Suprapubic skin (tissue), 4 donors: ENCODE measurements at regions not wholly inside any gene's neighbourhood (a gene's known extent, or its start where the extent isn't known, plus 50 kb on each side); places are given as distances from the start of the nearest gene placed in this dataset.

Source experiments
- DNase-seq, 2 donors: peaks; one replicate each; pipeline ENCODE4 v3.0.0-alpha.2; 2019; ENCODE audit warnings: low spot score in 2 of 2
- H3K27ac ChIP-seq: fragments of 200-600 bp; sonication (generic); one replicate; pipeline ENCODE4 v1.5.1; 2019
- H3K27me3 ChIP-seq: fragments of 200-600 bp; sonication (generic); one replicate; pipeline ENCODE4 v1.5.1; 2019
- H3K36me3 ChIP-seq: fragments of 200-600 bp; sonication (generic); one replicate; pipeline ENCODE4 v1.5.1; 2019
- H3K4me1 ChIP-seq: fragments of 200-600 bp; sonication (generic); one replicate; pipeline ENCODE4 v1.5.1; 2019
- H3K4me3 ChIP-seq: fragments of 200-600 bp; sonication (generic); one replicate; pipeline ENCODE4 v1.5.1; 2019; ENCODE audit warnings: mild to moderate bottlenecking
- H3K9me3 ChIP-seq: fragments of 200-600 bp; sonication (generic); one replicate; pipeline ENCODE4 v1.5.1; 2019
- EP300 ChIP-seq: sonication (generic); formaldehyde crosslinking; IDR thresholded peaks from one replicate; pipeline ENCODE4 v1.6.1; 2017; ENCODE audit warnings: antibody characterized with exemption
- POLR2A ChIP-seq, 2 donors: fragments of 450-650 bp; IDR thresholded peaks; one replicate each; pipeline ENCODE4 v1.6.1; 2017; ENCODE audit warnings: antibody characterized with exemption in 2 of 2, mild to moderate bottlenecking in 2 of 2, moderate library complexity in 2 of 2
- POLR2AphosphoS5 ChIP-seq, 3 donors: sonication (generic); formaldehyde crosslinking; IDR thresholded peaks; one replicate each; pipeline ENCODE4 v1.6.1; 2017; ENCODE audit warnings: antibody characterized with exemption in 3 of 3
- WGBS: methylation state at CpG from one replicate; pipeline ENCODE4 v1.1.5; 2018; 5-methylcytosine and 5-hydroxymethylcytosine counted together
- TF ChIP-seq, protein P1 (sequence below), 2 donors: fragments of 200-600 bp in 1 of 2; fragments of 450-650 bp in 1 of 2; sonication (generic) in 1 of 2; IDR thresholded peaks; one replicate each; pipeline ENCODE4 v1.5.1; 2016 to 2019; ENCODE audit warnings: antibody characterized with exemption in 2 of 2, mild to moderate bottlenecking in 1 of 2, moderate library complexity in 1 of 2

DNA sequence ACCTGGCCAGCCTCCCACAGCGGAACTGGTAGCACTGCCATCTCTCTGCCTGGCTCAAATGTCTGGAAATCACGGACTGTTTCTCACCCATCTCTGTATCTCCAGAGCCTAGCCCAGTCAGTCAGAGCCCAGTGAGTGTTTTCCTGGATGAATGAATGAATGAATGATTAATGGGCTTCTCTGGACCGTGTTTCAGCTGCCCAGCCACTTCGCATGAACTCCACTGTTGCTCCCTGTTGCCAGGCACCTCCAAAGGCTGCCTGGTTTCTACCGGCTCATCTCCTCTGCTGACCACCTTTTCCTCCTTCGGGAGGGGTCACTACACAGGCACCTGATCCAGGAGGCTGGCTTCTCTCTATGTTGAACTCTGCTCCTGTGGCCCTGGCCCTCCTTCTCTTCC, 91.0 kb upstream of the SDK2 start:
- no peak for DNase-seq
- Histone ChIP-seq H3K36me3 (no peaks in the 10 kb centered on the region), H3K4me3 (no peak overlapping the region), H3K27me3 (peaks cover 82% of the 10 kb centered on the region), H3K27ac (no peak overlapping the region), H3K9me3 (peaks cover 1% of the 10 kb centered on the region), H3K4me1 (no peaks in the 10 kb centered on the region)
- WGBS: 77% methylated on average over 6 of the region's 6 CpGs
- TF ChIP-seq POLR2AphosphoS5 (IDR thresholded peaks at IDR 0.05) (no peak), POLR2A (IDR thresholded peaks at IDR 0.05) (no peak), EP300 (no peak)
- TF ChIP-seq, protein P1, sequence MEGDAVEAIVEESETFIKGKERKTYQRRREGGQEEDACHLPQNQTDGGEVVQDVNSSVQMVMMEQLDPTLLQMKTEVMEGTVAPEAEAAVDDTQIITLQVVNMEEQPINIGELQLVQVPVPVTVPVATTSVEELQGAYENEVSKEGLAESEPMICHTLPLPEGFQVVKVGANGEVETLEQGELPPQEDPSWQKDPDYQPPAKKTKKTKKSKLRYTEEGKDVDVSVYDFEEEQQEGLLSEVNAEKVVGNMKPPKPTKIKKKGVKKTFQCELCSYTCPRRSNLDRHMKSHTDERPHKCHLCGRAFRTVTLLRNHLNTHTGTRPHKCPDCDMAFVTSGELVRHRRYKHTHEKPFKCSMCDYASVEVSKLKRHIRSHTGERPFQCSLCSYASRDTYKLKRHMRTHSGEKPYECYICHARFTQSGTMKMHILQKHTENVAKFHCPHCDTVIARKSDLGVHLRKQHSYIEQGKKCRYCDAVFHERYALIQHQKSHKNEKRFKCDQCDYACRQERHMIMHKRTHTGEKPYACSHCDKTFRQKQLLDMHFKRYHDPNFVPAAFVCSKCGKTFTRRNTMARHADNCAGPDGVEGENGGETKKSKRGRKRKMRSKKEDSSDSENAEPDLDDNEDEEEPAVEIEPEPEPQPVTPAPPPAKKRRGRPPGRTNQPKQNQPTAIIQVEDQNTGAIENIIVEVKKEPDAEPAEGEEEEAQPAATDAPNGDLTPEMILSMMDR (IDR thresholded peaks at IDR 0.05): no peak

DNA sequence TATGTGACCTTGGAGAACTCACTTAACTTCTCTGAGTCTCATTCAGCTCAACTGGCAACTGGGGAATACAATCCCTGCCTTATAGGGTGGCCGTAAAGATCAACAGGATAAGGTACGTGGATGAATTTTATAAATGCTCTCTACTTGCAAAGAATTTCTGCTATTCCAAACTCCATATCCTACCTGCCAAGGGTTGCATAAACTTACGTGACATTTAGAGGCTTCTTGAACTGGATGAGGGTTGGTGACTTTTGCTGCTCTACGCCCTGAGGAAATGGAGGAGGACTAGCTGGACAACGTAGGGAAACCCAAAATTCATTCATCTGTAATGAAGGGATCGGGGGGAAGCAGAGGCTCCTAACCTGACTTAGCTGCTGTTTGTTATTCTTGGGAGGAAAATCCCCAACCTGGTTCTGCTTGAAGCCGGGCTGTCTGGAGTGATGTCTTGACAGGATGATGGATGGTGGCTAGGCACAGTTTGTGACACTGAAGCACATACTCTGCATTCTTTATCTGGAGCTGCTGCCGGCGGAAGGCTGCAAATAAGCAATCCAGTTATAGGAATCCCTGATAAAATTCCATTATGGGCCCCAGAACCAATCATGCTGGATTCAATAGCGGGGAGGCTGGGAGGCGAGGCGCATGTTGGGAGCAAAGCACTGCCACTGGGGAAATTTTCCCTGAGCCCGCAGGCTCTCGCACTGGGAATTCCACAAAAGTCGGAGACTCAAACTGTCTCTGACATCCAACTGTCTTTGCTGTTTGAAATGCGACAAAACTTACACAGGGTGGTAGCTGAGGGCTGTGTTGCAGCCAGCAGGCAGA, 94.7 kb upstream of the SDK2 start:
- Histone ChIP-seq H3K4me1 (no peaks in the 10 kb centered on the region), H3K9me3 (no peaks in the 10 kb centered on the region), H3K4me3 (no peak overlapping the region), H3K27ac (no peak overlapping the region), H3K27me3 (peaks cover 87% of the 10 kb centered on the region), H3K36me3 (no peaks in the 10 kb centered on the region)
- 44% methylated on average over 16 of the region's 16 CpGs for WGBS
- no peak for TF ChIP-seq POLR2AphosphoS5 (IDR thresholded peaks at IDR 0.05)
- TF ChIP-seq, protein P1 (IDR thresholded peaks at IDR 0.05): no peak
- no peak for TF ChIP-seq POLR2A (IDR thresholded peaks at IDR 0.05)
- no peak for TF ChIP-seq EP300
- DNase-seq: no peak

DNA sequence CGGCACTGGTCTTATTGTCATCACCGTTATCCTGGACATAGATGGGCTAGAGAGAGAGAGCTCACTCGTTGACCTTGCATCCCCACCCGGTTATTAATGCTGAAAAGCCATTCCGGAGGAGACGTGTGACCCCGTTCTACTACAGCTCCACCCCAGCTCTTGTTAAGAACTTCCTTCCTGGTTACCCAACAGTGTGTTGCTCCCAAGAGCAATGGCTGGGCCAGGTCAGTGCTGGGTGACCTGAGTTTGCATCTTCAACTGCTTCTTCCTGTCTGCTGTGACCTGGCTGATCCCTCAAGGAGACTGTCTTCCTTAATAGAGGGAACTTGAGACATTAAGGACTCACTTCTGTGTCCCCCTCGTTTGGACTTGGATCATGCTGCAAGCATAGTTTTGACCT, 96.1 kb upstream of the SDK2 start:
- Histone ChIP-seq H3K27ac (no peak overlapping the region), H3K9me3 (no peaks in the 10 kb centered on the region), H3K27me3 (peaks cover 85% of the 10 kb centered on the region), H3K4me1 (no peaks in the 10 kb centered on the region), H3K4me3 (no peak overlapping the region), H3K36me3 (no peaks in the 10 kb centered on the region)
- DNase-seq: no peak
- WGBS: 69% methylated on average over 8 of the region's 8 CpGs
- TF ChIP-seq EP300 (no peak), POLR2AphosphoS5 (IDR thresholded peaks at IDR 0.05) (no peak), POLR2A (IDR thresholded peaks at IDR 0.05) (no peak)
- TF ChIP-seq, protein P1 (IDR thresholded peaks at IDR 0.05): no peak

DNA sequence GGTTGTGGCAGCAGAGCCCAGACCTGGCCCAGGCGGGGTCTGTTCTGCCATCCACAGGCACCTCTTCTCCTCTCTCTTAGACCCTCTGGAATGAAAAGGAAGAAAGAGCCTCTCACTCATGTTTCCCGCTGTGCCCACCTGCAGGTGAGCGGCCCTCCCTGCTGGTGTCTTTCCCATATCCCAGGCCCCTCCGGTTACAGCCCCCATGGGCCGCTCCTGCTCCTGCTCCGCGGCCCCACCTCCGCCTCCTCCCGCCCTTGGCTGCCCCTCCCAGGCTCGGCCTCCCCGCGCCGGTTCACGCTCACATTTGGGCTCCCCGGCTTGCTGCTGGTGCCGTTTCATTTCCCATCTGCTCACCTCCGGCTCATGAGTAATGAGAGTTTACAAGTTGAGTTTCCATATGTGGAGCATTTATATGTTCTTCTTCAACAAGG, 98.7 kb upstream of the SDK2 start:
- H3K27me3 ChIP-seq: peaks cover 85% of the 10 kb centered on the region
- TF ChIP-seq POLR2AphosphoS5 (IDR thresholded peaks at IDR 0.05): no peak
- TF ChIP-seq POLR2A (IDR thresholded peaks at IDR 0.05): no peak
- TF ChIP-seq, protein P1 (IDR thresholded peaks at IDR 0.05): no peak
- TF ChIP-seq EP300: no peak
- DNase-seq: no peak
- WGBS: 39% methylated on average over 17 of the region's 17 CpGs
- H3K27ac ChIP-seq: no peak overlapping the region
- H3K4me1 ChIP-seq: no peaks in the 10 kb centered on the region
- no peak overlapping the region for H3K4me3 ChIP-seq
- H3K9me3 ChIP-seq: no peaks in the 10 kb centered on the region
- no peaks in the 10 kb centered on the region for H3K36me3 ChIP-seq

DNA sequence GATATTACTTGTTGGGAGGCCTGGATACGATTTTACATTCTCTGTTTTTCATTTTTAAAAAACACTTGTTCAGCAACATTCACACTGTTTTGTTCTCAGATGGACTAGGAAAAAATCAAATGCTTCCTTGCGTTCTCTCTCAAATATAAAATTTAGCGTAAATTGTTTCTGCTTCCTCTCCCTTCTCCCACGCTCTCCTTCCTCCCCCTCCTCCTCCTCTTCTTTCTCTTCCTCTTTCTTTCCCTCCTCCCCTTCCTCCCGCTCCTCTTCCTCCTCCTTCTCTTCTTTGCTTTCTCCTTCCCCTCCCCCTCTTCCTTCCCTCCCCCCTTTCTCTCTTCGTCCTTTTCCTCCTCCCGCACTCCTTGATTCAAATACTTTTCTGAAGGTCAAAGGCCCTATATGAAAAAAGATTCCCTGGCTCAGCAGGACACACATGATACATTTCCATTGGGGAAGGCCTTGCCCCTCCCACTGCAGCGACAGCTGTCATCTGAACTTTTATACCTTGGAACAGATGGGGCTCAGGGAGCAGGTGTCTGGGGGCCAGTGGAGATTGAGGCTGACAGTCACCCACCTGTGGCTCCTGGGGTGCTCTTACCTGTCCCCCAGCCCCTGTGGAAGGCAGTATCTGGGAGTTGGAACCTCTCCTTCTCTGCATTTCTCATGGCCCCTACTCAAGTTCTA, 99.4 kb upstream of the SDK2 start:
- TF ChIP-seq EP300: no peak
- TF ChIP-seq POLR2A (IDR thresholded peaks at IDR 0.05): no peak
- TF ChIP-seq, protein P1 (IDR thresholded peaks at IDR 0.05): no peak
- no peak for TF ChIP-seq POLR2AphosphoS5 (IDR thresholded peaks at IDR 0.05)
- H3K36me3 ChIP-seq: no peaks in the 10 kb centered on the region
- DNase-seq: no peak
- no peaks in the 10 kb centered on the region for H3K4me1 ChIP-seq
- H3K4me3 ChIP-seq: no peak overlapping the region
- H3K9me3 ChIP-seq: no peaks in the 10 kb centered on the region
- H3K27ac ChIP-seq: no peak overlapping the region
- H3K27me3 ChIP-seq: peaks cover 83% of the 10 kb centered on the region
- 69% methylated on average over 8 of the region's 8 CpGs for WGBS
